Activated CD4-positive, CD25-positive, alpha-beta regulatory T cell (primary cell): ENCODE measurements at regions not wholly inside any gene's neighbourhood (a gene's known extent, or its start where the extent isn't known, plus 50 kb on each side); places are given as distances from the start of the nearest gene placed in this dataset.

Experiments used
- DNase-seq, 4 experiments: peaks; one replicate each; lab custom pipeline; 2025; lab: John Stamatoyannopoulos, UW

- DNase-seq: no peak
Observed at GRCh38 chr6:4587171-4587570, 189.0 kb upstream of the CDYL start.

- no peak for DNase-seq
Observed at GRCh38 chr6:4586469-4586859, 189.7 kb upstream of the CDYL start.

GRCh38 chr6:4585682-4586468 is 190.3 kb upstream of the CDYL start:
- DNase-seq: no peak

GRCh38 chr6:4584801-4585200 is 191.4 kb upstream of the CDYL start:
- no peak for DNase-seq

GRCh38 chr6:4582506-4583417 is 193.4 kb upstream of the CDYL start:
- no peak for DNase-seq

- no peak for DNase-seq
Observed at GRCh38 chr6:4581468-4582385, 194.5 kb upstream of the CDYL start.

- DNase-seq: no peak
Observed at GRCh38 chr6:4580361-4580760, 195.8 kb upstream of the CDYL start.

GRCh38 chr6:4577406-4577805 is 198.8 kb upstream of the CDYL start:
- no peak for DNase-seq

GRCh38 chr6:4575714-4576113 is 200.5 kb upstream of the CDYL start:
- DNase-seq: no peak

GRCh38 chr6:4574007-4574406 is 202.2 kb upstream of the CDYL start:
- DNase-seq: no peak

- DNase-seq: no peak
Observed at GRCh38 chr6:4571011-4571410, 205.2 kb upstream of the CDYL start.

- no peak for DNase-seq
Observed at GRCh38 chr6:4568138-4568537, 208.1 kb upstream of the CDYL start.

- DNase-seq: no peak
Observed at GRCh38 chr6:4567141-4567540, 209.1 kb upstream of the CDYL start.

GRCh38 chr6:4565301-4566250 is 210.6 kb upstream of the CDYL start:
- no peak for DNase-seq

GRCh38 chr6:4564801-4565271 is 211.4 kb upstream of the CDYL start:
- DNase-seq: no peak

GRCh38 chr6:4563877-4564276 is 212.3 kb upstream of the CDYL start:
- DNase-seq: no peak

- no peak for DNase-seq
Observed at GRCh38 chr6:4563156-4563555, 213.0 kb upstream of the CDYL start.

- no peak for DNase-seq
Observed at GRCh38 chr6:4561773-4562400, 214.3 kb upstream of the CDYL start.

GRCh38 chr6:4561078-4561435 is 215.1 kb upstream of the CDYL start:
- no peak for DNase-seq
